Gastroesophageal sphincter (tissue), 4 donors: ENCODE measurements at regions not wholly inside any gene's neighbourhood (a gene's known extent, or its start where the extent isn't known, plus 50 kb on each side); places are given as distances from the start of the nearest gene placed in this dataset.

Experiments
- ATAC-seq: fragments of 150-250 bp; one replicate; pipeline ENCODE4 v1.9.1; 2016; ENCODE audit warnings: mild to moderate bottlenecking, moderate library complexity
- H3K27ac ChIP-seq, 4 donors: fragments of 200-600 bp; sonication (generic) in 3 of 4; 1 replicate in 3 of 4; 2 replicates in 1 of 4; pipeline ENCODE4 v1.5.1; 2016 to 2019
- H3K27me3 ChIP-seq: fragments of 200-600 bp; sonication (generic); one replicate; pipeline ENCODE4 v1.5.1; 2019
- H3K36me3 ChIP-seq, 2 donors: fragments of 200-600 bp; sonication (generic); one replicate each; pipeline ENCODE4 v1.5.1; 2019; ENCODE audit warnings: control low read depth in 1 of 2
- H3K4me1 ChIP-seq, 3 donors: fragments of 200-600 bp; sonication (generic); 1 replicate in 2 of 3; 2 replicates in 1 of 3; pipeline ENCODE4 v1.5.1; 2016 to 2019; ENCODE audit warnings: control low read depth in 2 of 3
- H3K4me3 ChIP-seq, 2 donors: fragments of 200-600 bp; sonication (generic); one replicate each; pipeline ENCODE4 v1.5.1; 2019; ENCODE audit warnings: mild to moderate bottlenecking in 1 of 2, moderate library complexity in 1 of 2
- H3K9me3 ChIP-seq, 3 donors: fragments of 200-600 bp; sonication (generic); one replicate each; pipeline ENCODE4 v1.5.1; 2017 to 2019; ENCODE audit warnings: control low read depth in 2 of 3
- CTCF ChIP-seq, 4 experiments: fragments of 200-600 bp in 2 of 4; fragments of 450-650 bp in 2 of 4; sonication (generic) in 1 of 4; IDR thresholded peaks; one replicate each; pipeline ENCODE4 v1.5.1; 2017 to 2019; ENCODE audit warnings: antibody characterized with exemption in 4 of 4, mild to moderate bottlenecking in 2 of 4, moderate library complexity in 2 of 4
- EP300 ChIP-seq: sonication (generic); formaldehyde crosslinking; IDR thresholded peaks from one replicate; pipeline ENCODE4 v1.6.1; 2017; ENCODE audit warnings: antibody characterized with exemption, mild to moderate bottlenecking
- POLR2A ChIP-seq, 2 donors: fragments of 450-650 bp; IDR thresholded peaks; one replicate each; pipeline ENCODE4 v1.6.1; 2017; ENCODE audit warnings: antibody characterized with exemption in 2 of 2, mild to moderate bottlenecking in 2 of 2, moderate library complexity in 1 of 2
- POLR2AphosphoS5 ChIP-seq: sonication (generic); formaldehyde crosslinking; IDR thresholded peaks from one replicate; pipeline ENCODE4 v1.6.1; 2017; ENCODE audit warnings: antibody characterized with exemption
- WGBS, 2 donors: methylation state at CpG; one replicate each; pipeline ENCODE4 v1.1.5; 2018; ENCODE audit warnings: low coverage in 1 of 2; 5-methylcytosine and 5-hydroxymethylcytosine counted together

- no peak for TF ChIP-seq POLR2AphosphoS5
- TF ChIP-seq EP300: no peak
- no peak for TF ChIP-seq CTCF (IDR thresholded peaks at IDR 0.05)
- TF ChIP-seq POLR2A (IDR thresholded peaks at IDR 0.05): no peak
- WGBS, 2 donors: 60 to 88% methylated on average over 1 of the region's 1 CpG
Measured at GRCh38 chr5:60485361-60485760, 214.6 kb downstream of the DEPDC1B start.

GRCh38 chr5:60483050-60483449 is 216.9 kb downstream of the DEPDC1B start:
- TF ChIP-seq POLR2AphosphoS5 (no peak), CTCF (IDR thresholded peaks at IDR 0.05) (no peak), EP300 (no peak), POLR2A (IDR thresholded peaks at IDR 0.05) (no peak)
- Histone ChIP-seq H3K4me3 (no peak overlapping the region), H3K36me3 (no peaks in the 10 kb centered on the region), H3K4me1 (peaks cover 0 to 27% (median 0%) of the 10 kb centered on the region in 3 donors), H3K27me3 (no peaks in the 10 kb centered on the region), H3K9me3 (no peaks in the 10 kb centered on the region), H3K27ac (no peak overlapping the region)
- ATAC-seq: no peak

More at GRCh38 chr5:60485361-60485760, 214.6 kb downstream of the DEPDC1B start:
- Histone ChIP-seq H3K9me3 (no peaks in the 10 kb centered on the region), H3K4me1 (peaks cover 0 to 24% (median 2%) of the 10 kb centered on the region in 3 donors), H3K27ac (no peak overlapping the region), H3K27me3 (no peaks in the 10 kb centered on the region), H3K4me3 (no peak overlapping the region), H3K36me3 (no peaks in the 10 kb centered on the region)
- no peak for ATAC-seq

- Histone ChIP-seq H3K4me1 (peaks cover 0 to 22% (median 0%) of the 10 kb centered on the region in 3 donors), H3K9me3 (no peaks in the 10 kb centered on the region), H3K27ac (no peak overlapping the region), H3K27me3 (no peaks in the 10 kb centered on the region), H3K36me3 (no peaks in the 10 kb centered on the region), H3K4me3 (no peak overlapping the region)
- TF ChIP-seq CTCF (IDR thresholded peaks at IDR 0.05) (no peak), POLR2AphosphoS5 (no peak), POLR2A (IDR thresholded peaks at IDR 0.05) (no peak), EP300 (no peak)
- ATAC-seq: no peak
- 33 to 50% methylated on average over 1 of the region's 1 CpG for WGBS, 2 donors
Measured at GRCh38 chr5:60482301-60482700, 217.7 kb downstream of the DEPDC1B start.

GRCh38 chr5:60479542-60479941 is 220.4 kb downstream of the DEPDC1B start:
- Histone ChIP-seq H3K4me3 (no peak overlapping the region), H3K27me3 (no peaks in the 10 kb centered on the region), H3K36me3 (no peaks in the 10 kb centered on the region), H3K27ac (no peak overlapping the region), H3K9me3 (no peaks in the 10 kb centered on the region), H3K4me1 (peaks cover 0 to 8% (median 0%) of the 10 kb centered on the region in 3 donors)
- 72 to 86% methylated on average over 2 of the region's 2 CpGs for WGBS, 2 donors
- no peak for ATAC-seq
- TF ChIP-seq POLR2AphosphoS5 (no peak), POLR2A (IDR thresholded peaks at IDR 0.05) (no peak), CTCF (IDR thresholded peaks at IDR 0.05) (no peak), EP300 (no peak)

GRCh38 chr5:60477849-60478248 is 222.1 kb downstream of the DEPDC1B start:
- no peak for ATAC-seq
- H3K27me3 ChIP-seq: no peaks in the 10 kb centered on the region
- H3K9me3 ChIP-seq: no peaks in the 10 kb centered on the region
- no peak overlapping the region for H3K4me3 ChIP-seq
- TF ChIP-seq CTCF (IDR thresholded peaks at IDR 0.05) (no peak), EP300 (no peak), POLR2A (IDR thresholded peaks at IDR 0.05) (no peak), POLR2AphosphoS5 (no peak)
- peaks cover 0 to 8% (median 0%) of the 10 kb centered on the region in 3 donors for H3K4me1 ChIP-seq
- no peaks in the 10 kb centered on the region for H3K36me3 ChIP-seq
- no peak overlapping the region for H3K27ac ChIP-seq
